ENCODE measurements at regions not wholly inside any gene's neighbourhood (a gene's known extent, or its start where the extent isn't known, plus 50 kb on each side); places are given as distances from the start of the nearest gene placed in this dataset.
A peak's percentile ranks its signal among the peaks of the same experiment; 100 is the strongest.

DNA sequence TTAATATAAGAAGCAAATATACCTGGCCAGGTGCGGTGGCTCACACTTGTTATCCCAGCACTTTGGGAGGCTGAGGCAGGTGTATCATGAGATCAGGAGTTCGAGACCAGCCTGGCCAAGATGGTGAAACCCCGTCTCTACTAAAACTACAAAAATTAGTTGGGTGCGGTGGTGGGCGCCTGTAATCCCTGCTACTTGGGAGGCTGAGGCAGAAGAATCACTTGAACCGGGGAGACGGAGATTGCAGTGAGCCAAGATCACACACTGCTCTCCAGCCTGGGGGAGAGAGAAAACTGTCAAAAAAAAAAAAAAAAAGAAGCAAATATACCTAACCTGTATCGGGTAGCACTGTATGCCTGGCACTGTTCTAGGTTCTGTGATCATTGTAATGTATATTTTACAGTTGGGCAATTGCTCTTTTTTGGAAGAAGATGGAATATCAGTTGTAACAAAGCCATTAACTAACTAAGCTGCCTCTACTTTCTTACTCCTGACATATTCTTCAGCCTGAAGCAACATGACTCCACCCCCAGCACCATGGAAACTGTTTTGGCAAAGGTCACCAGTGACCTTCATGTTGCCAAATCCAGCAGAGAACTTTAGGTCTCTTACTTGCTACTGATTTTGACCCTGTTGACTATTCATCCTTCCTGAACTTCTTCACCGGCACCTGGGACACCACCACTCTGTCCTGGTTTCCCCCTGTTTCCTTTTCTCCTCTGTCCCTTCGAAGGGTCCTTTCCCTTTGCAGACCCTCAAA is 203.8 kb downstream of the RPLP1 start:
- DNase-seq, result no peak
- H3K27me3 Mint-ChIP-seq, result peaks cover 5% of the 10 kb centered on the region
- no peak overlapping the region for H3K4me3 Mint-ChIP-seq
- peak overlapping the region in 1 of 2 donors; percentile 50 for H3K27ac Mint-ChIP-seq
- H3K9me3 Mint-ChIP-seq, result no peaks in the 10 kb centered on the region
- no peaks in the 10 kb centered on the region for H3K4me1 Mint-ChIP-seq
- ATAC-seq, result no peak

- H3K4me1 Mint-ChIP-seq, result no peaks in the 10 kb centered on the region
- no peak overlapping the region for H3K27ac Mint-ChIP-seq
- no peaks in the 10 kb centered on the region for H3K27me3 Mint-ChIP-seq
- ATAC-seq (no peak), DNase-seq (no peak)
- H3K4me3 Mint-ChIP-seq, result no peak overlapping the region
- no peaks in the 10 kb centered on the region for H3K9me3 Mint-ChIP-seq
Observed at GRCh38 chr15:69657626-69658025, 205.0 kb downstream of the RPLP1 start.

- Mint-ChIP-seq H3K4me1 (no peaks in the 10 kb centered on the region), H3K9me3 (no peaks in the 10 kb centered on the region), H3K27ac (no peak overlapping the region), H3K4me3 (no peak overlapping the region), H3K27me3 (no peaks in the 10 kb centered on the region)
- no peak for DNase-seq
- no peak for ATAC-seq
Observed at GRCh38 chr15:69658411-69658945, 205.9 kb downstream of the RPLP1 start.

GRCh38 chr15:69659454-69660050 is 206.9 kb downstream of the RPLP1 start:
- no peak overlapping the region for H3K4me3 Mint-ChIP-seq
- no peak for ATAC-seq
- H3K27ac Mint-ChIP-seq, result no peak overlapping the region
- no peaks in the 10 kb centered on the region for H3K4me1 Mint-ChIP-seq
- H3K27me3 Mint-ChIP-seq, result no peaks in the 10 kb centered on the region
- no peaks in the 10 kb centered on the region for H3K9me3 Mint-ChIP-seq
- no peak for DNase-seq

DNA sequence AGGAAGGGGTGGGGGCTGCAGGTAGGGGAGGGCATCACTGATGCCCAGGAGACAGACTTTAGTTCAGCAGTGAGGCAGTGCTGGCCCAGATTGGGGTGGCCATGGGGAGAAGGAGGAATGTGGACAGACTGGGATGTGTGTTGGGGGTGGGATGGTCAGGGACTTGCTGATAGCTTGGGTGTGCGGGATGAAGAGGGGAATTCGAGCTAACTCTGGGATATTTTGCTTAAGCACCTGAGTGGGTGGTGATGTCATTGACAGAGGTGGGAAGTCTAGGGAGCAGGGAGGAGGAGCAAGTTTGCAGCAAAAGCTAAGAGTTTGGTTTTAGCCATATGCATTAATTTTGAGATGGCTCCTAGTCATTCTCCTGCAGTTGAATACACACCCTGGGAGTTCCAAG is 207.5 kb downstream of the RPLP1 start:
- no peaks in the 10 kb centered on the region for H3K4me1 Mint-ChIP-seq
- H3K27me3 Mint-ChIP-seq, result no peaks in the 10 kb centered on the region
- H3K27ac Mint-ChIP-seq, result no peak overlapping the region
- H3K4me3 Mint-ChIP-seq, result no peak overlapping the region
- DNase-seq (no peak), ATAC-seq (no peak)
- H3K9me3 Mint-ChIP-seq, result no peaks in the 10 kb centered on the region

DNA sequence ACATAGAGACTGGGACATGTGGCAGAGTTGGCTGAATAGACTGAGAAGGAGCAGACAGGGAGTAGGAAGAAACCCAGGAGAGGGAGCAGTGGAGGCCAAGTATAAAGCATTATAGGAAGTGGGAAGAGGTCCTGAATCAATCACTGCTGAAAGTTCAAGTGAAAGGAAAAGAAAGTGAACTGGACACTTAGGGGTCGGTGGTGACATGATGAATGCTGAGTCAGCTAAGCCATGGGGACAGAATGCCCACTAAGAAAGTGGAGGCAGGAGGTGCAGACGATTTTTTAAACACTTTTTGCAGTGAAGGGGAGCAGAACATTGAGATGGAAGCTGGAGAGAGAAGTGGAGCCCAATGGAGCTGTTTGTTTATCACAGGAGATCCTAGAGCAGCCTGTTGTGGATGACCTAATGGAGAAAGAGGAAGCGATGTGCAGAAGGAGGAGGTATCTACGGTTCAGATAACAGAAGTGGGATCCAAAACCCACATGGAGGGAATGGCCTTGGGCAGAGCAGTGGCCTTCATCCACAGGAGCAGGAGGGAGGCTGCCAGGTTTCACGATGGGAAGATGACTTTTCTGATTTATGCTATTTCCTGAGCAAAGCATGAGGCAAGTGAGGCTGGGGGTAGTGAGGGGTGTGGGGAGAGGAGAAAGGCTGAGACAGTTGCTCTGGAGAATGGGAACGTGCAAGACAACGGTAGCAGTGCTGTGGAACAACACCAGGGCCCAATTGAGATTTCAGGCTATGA is 208.2 kb downstream of the RPLP1 start:
- ATAC-seq, result no peak
- H3K4me1 Mint-ChIP-seq, result peaks cover 6% of the 10 kb centered on the region
- H3K9me3 Mint-ChIP-seq, result no peaks in the 10 kb centered on the region
- DNase-seq, result no peak
- no peak overlapping the region for H3K27ac Mint-ChIP-seq
- H3K27me3 Mint-ChIP-seq, result no peaks in the 10 kb centered on the region
- no peak overlapping the region for H3K4me3 Mint-ChIP-seq

DNA sequence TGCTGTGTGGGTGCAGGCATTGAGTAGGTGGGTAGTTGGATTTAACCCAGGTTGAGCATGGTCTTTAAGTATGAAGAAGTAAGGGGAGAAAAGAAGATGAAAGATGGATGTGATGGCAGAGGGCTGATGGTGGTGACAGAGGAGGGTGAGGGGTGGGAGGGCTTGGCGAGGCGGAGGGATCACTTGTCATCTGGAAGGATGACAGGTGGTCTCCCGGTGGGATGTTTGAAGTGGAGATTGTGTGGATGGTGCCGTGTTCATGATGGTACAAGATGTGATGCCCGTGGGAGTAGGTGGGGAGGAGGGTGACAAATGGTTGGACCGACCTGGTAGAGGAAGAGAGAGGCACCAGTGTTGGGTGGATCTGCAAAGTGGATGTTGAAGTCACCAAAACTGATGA is 208.8 kb downstream of the RPLP1 start:
- H3K27ac Mint-ChIP-seq, result no peak overlapping the region
- DNase-seq, result no peak

DNA sequence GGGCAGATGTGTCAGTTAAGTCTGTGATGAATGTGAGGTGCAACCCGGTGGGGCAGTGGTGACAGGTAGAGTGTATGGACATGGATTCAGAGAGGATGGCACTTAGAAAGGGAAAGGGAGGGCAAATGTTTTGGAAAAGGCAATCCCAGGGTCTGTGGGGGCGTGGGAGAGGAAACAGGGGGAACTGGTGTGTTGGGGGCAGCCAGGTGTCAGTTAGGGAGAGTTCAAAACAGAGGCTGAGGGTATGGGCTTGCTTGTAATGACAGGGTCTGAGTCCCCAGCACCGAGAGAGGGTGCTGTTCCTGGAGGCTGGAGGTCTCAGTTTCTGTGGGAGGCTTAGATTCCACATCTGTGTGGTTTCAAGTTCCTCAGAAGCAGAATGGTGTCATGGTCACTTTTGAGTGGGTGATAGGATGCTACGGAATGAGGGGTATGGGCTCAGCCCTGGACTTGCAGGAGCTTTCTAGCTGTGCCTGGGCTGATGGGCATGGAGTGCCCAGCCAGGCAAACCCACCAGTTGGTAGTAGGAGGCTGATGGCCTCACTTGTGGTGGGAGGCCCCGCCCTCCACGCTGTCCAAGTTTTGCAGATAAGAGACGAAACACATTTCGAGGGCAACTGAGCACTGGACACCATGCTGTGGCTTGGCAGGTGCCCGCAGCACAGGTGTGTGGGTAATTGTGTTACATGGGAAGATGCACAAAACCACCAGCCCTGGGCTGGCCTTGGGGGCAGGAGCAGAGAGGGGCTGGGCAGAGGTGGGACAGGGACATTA is 209.4 kb downstream of the RPLP1 start:
- no peaks in the 10 kb centered on the region for H3K27me3 Mint-ChIP-seq
- H3K4me1 Mint-ChIP-seq, result peaks cover 18% of the 10 kb centered on the region
- no peak for DNase-seq
- ATAC-seq, result no peak
- H3K9me3 Mint-ChIP-seq, result no peaks in the 10 kb centered on the region
- no peak overlapping the region for H3K4me3 Mint-ChIP-seq
- no peak overlapping the region for H3K27ac Mint-ChIP-seq

More for the DNA sequence above, 208.8 kb downstream of the RPLP1 start:
- Mint-ChIP-seq H3K9me3 (no peaks in the 10 kb centered on the region), H3K27me3 (no peaks in the 10 kb centered on the region), H3K4me1 (peaks cover 12% of the 10 kb centered on the region), H3K4me3 (no peak overlapping the region)
- no peak for ATAC-seq

DNA sequence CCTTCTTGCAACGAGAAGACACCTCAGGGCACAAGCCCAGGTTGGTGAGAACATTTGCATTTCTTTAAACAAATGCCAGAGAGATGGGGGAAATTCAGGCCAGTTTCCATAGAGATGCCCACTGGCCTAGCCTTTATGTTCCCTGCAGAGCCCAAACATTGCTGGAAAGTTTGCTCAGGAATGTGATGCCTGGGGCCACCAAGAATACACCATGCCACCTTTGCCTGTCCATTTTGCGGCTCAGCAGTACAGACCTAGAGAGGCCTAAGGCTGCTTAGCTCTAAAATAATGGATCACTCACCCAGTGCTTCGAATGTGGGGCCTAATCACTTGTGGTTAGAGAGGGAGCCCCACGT is 210.0 kb downstream of the RPLP1 start:
- H3K4me3 Mint-ChIP-seq, result no peak overlapping the region
- no peak for DNase-seq
- H3K4me1 Mint-ChIP-seq, result peaks cover 23% of the 10 kb centered on the region
- ATAC-seq, result no peak
- H3K27ac Mint-ChIP-seq, result no peak overlapping the region
- H3K27me3 Mint-ChIP-seq, result no peaks in the 10 kb centered on the region
- no peaks in the 10 kb centered on the region for H3K9me3 Mint-ChIP-seq

DNA sequence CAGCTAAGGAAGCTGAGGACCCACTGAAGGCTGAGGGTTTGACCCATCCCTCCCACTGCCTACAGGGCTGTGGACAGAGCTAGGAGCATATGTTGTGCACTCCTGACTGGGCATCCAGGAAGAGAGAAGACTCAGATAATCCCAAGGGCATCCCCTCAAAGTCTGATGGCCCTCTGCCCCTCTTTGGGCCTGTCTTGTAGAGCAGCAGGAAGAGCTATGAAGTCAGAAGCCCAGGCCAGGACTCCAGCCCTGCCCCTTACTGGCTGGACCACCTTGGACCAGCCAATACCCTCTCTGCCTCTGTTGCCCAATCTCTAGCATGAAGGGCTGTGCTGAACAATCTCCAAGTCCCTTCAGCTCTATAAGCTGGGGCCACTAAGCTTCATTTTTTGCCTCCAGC is 210.8 kb downstream of the RPLP1 start:
- ATAC-seq, result no peak
- H3K4me3 Mint-ChIP-seq, result no peak overlapping the region
- H3K9me3 Mint-ChIP-seq, result no peaks in the 10 kb centered on the region
- peak overlapping the region in 1 of 2 donors; percentile 51 for H3K27ac Mint-ChIP-seq
- no peak for DNase-seq
- H3K4me1 Mint-ChIP-seq, result peaks cover 32% of the 10 kb centered on the region
- no peaks in the 10 kb centered on the region for H3K27me3 Mint-ChIP-seq

DNA sequence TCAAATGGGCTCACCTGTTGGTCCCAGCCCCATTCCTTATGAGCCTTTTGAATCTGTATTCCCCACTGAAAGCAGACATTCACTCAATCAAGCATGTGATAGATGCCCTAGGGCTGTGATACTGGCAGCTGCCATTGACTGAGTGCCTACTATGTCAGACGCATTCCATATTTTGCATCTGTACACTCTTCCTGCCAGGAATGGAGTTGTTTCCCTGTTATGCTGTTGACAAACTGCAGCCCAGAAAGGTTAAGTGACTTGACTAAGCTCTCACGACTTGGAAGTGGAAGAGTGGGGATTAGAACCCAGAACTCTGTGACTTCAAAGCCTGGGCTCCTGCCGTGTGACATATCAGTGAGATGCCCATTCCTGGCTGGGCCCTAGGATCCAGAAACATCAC is 211.4 kb downstream of the RPLP1 start:
- no peak overlapping the region for H3K27ac Mint-ChIP-seq
- H3K27me3 Mint-ChIP-seq, result no peaks in the 10 kb centered on the region
- DNase-seq (no peak), ATAC-seq (no peak)
- H3K4me1 Mint-ChIP-seq, result peaks cover 37% of the 10 kb centered on the region
- no peak overlapping the region for H3K4me3 Mint-ChIP-seq
- H3K9me3 Mint-ChIP-seq, result no peaks in the 10 kb centered on the region

GRCh38 chr15:69664572-69665571 is 212.3 kb downstream of the RPLP1 start:
- no peak for DNase-seq
- H3K9me3 Mint-ChIP-seq, result no peaks in the 10 kb centered on the region
- H3K4me1 Mint-ChIP-seq, result peaks cover 46% of the 10 kb centered on the region
- H3K27me3 Mint-ChIP-seq, result no peaks in the 10 kb centered on the region
- no peak overlapping the region for H3K4me3 Mint-ChIP-seq
- ATAC-seq, result no peak
- H3K27ac Mint-ChIP-seq, result no peak overlapping the region

- Mint-ChIP-seq H3K27me3 (no peaks in the 10 kb centered on the region), H3K4me1 (peaks cover 54% of the 10 kb centered on the region), H3K4me3 (no peak overlapping the region), H3K27ac (no peak overlapping the region), H3K9me3 (no peaks in the 10 kb centered on the region)
- ATAC-seq (no peak), DNase-seq (no peak)
Observed at GRCh38 chr15:69665641-69666111, 213.1 kb downstream of the RPLP1 start.

GRCh38 chr15:69666441-69666882 is 213.8 kb downstream of the RPLP1 start:
- H3K4me1 Mint-ChIP-seq, result peaks cover 56% of the 10 kb centered on the region
- peak overlapping the region in 1 of 2 donors; percentile 84 for H3K27ac Mint-ChIP-seq
- peak overlapping the region in 1 of 2 donors; percentile 21 for H3K4me3 Mint-ChIP-seq
- H3K9me3 Mint-ChIP-seq, result no peaks in the 10 kb centered on the region
- no peaks in the 10 kb centered on the region for H3K27me3 Mint-ChIP-seq
- DNase-seq (peak in 1 of 2 donors; percentile 21), ATAC-seq (peak; percentile 18)

Measured in stimulated activated naive CD8-positive, alpha-beta T cell treated with anti-CD3 and anti-CD28 coated beads, Interleukin-15, amount 100 ng/mL, for 72 hours (primary cell).